Left forelimb (tissue), 1 donor: ENCODE measurements at regions not wholly inside any gene's neighbourhood (a gene's known extent, or its start where the extent isn't known, plus 50 kb on each side); places are given as distances from the start of the nearest gene placed in this dataset.

ENCODE experiments used
- DNase-seq: peaks from one replicate; pipeline ENCODE4 v3.0.0-alpha.2; 2018; ENCODE audit warnings: low spot score

GRCh38 chr5:59959330-59959729 is 65.8 kb upstream of the PDE4D start:
- DNase-seq: no peak

GRCh38 chr5:59956130-59956783 is 62.7 kb upstream of the PDE4D start:
- no peak for DNase-seq

- DNase-seq: no peak
Measured at GRCh38 chr5:59955241-59955640, 61.7 kb upstream of the PDE4D start.

GRCh38 chr5:59943452-59944113 is 50.1 kb upstream of the PDE4D start:
- no peak for DNase-seq
